ENCODE measurements at regions not wholly inside any gene's neighbourhood (a gene's known extent, or its start where the extent isn't known, plus 50 kb on each side); places are given as distances from the start of the nearest gene placed in this dataset.

- TF ChIP-seq CTCF (IDR thresholded peaks at IDR 0.05; ENCODE audit: extremely low read depth in 1 of 2, insufficient read depth in 1 of 2, low read depth in 1 of 2, low read length in 2 of 2) (no peak), MAX (IDR thresholded peaks at IDR 0.05; ENCODE audit: insufficient read depth, insufficient read length) (no peak), EZH2 (IDR thresholded peaks at IDR 0.05; ENCODE audit: borderline replicate concordance, low read depth, low read length, severe bottlenecking) (no peak)
Measured at GRCh38 chr12:24661657-24662096, 287.2 kb downstream of the BCAT1 start.
